ENCODE measurements at regions not wholly inside any gene's neighbourhood (a gene's known extent, or its start where the extent isn't known, plus 50 kb on each side); places are given as distances from the start of the nearest gene placed in this dataset.

GRCh38 chr10:62618054-62618453, 186.5 kb upstream of the ADO start:
- TF ChIP-seq TARDBP (IDR thresholded peaks at IDR 0.05) (no peak), BHLHE40 (IDR thresholded peaks at IDR 0.05; ENCODE audit: borderline replicate concordance) (no peak), SP1 (IDR thresholded peaks at IDR 0.05) (no peak), SUZ12 (IDR thresholded peaks at IDR 0.05) (no peak), ELF4 (IDR thresholded peaks at IDR 0.05) (no peak), FOXM1 (IDR thresholded peaks at IDR 0.05; ENCODE audit: borderline replicate concordance) (no peak), FOXA1 (IDR thresholded peaks at IDR 0.05) (no peak), L3MBTL2 (conservative IDR thresholded peaks at IDR 0.05) (no peak), HDGF (IDR thresholded peaks at IDR 0.05; ENCODE audit: borderline replicate concordance) (no peak), CTBP1 (IDR thresholded peaks at IDR 0.05; ENCODE audit: borderline replicate concordance) (no peak), LEF1 (IDR thresholded peaks at IDR 0.05; ENCODE audit: borderline replicate concordance) (no peak)
